ENCODE measurements at regions not wholly inside any gene's neighbourhood (a gene's known extent, or its start where the extent isn't known, plus 50 kb on each side); places are given as distances from the start of the nearest gene placed in this dataset.

- Mint-ChIP-seq H3K9me3 (no peaks in the 10 kb centered on the region), H3K27ac (no peak overlapping the region), H3K4me1 (ENCODE audit: low read depth) (no peaks in the 10 kb centered on the region), H3K4me3 (no peak overlapping the region), H3K36me3 (ENCODE audit: low read depth) (no peaks in the 10 kb centered on the region), H3K27me3 (peaks cover 4% of the 10 kb centered on the region)
- intact Hi-C loops (cut with DNase I, micrococcal nuclease), result no loop called here
- no peak for TF ChIP-seq CTCF (IDR thresholded peaks at IDR 0.05)
- Histone ChIP-seq H3K4me3 (ENCODE audit: low read length) (no peak overlapping the region), H3K4me1 (ENCODE audit: insufficient read depth, low read length) (no peaks in the 10 kb centered on the region), H3K36me3 (ENCODE audit: insufficient read depth, low read length) (no peaks in the 10 kb centered on the region), H3K27me3 (ENCODE audit: control insufficient read depth in 1 of 2, insufficient read depth in 2 of 2, low read length in 2 of 2) (no peaks in the 10 kb centered on the region), H3K27ac (ENCODE audit: low read depth in 1 of 2, low read length in 2 of 2) (no peak overlapping the region), H3K9me3 (ENCODE audit: control insufficient read depth in 1 of 2, insufficient read depth in 1 of 2, low read length in 2 of 2) (peaks cover 0 to 5% of the 10 kb centered on the region in 2 experiments)
- ATAC-seq (ENCODE audit: poor library complexity) (no peak), DNase-seq (no peak)
- CTCF ChIA-PET, result no interaction called here
- POLR2A ChIA-PET, result no interaction called here
Measured at GRCh38 chr10:30185916-30186315, 126.5 kb upstream of the JCAD start.

GRCh38 chr10:30185341-30185740, 126.0 kb upstream of the JCAD start:
- Histone ChIP-seq H3K27ac (ENCODE audit: low read depth in 1 of 2, low read length in 2 of 2) (no peak overlapping the region), H3K4me1 (ENCODE audit: insufficient read depth, low read length) (no peaks in the 10 kb centered on the region), H3K4me3 (ENCODE audit: low read length) (no peak overlapping the region), H3K27me3 (ENCODE audit: control insufficient read depth in 1 of 2, insufficient read depth in 2 of 2, low read length in 2 of 2) (no peaks in the 10 kb centered on the region), H3K9me3 (ENCODE audit: control insufficient read depth in 1 of 2, insufficient read depth in 1 of 2, low read length in 2 of 2) (peaks cover 0 to 5% of the 10 kb centered on the region in 2 experiments), H3K36me3 (ENCODE audit: insufficient read depth, low read length) (no peaks in the 10 kb centered on the region)
- POLR2A ChIA-PET, result no interaction called here
- intact Hi-C loops (cut with DNase I, micrococcal nuclease), result no loop called here
- CTCF ChIA-PET, result no interaction called here
- H3K36me3 Mint-ChIP-seq (ENCODE audit: low read depth), result no peaks in the 10 kb centered on the region
- TF ChIP-seq CTCF (IDR thresholded peaks at IDR 0.05), result no peak
- no peaks in the 10 kb centered on the region for H3K9me3 Mint-ChIP-seq
- H3K4me1 Mint-ChIP-seq (ENCODE audit: low read depth), result no peaks in the 10 kb centered on the region
- no peak overlapping the region for H3K27ac Mint-ChIP-seq
- no peak for DNase-seq
- no peak overlapping the region for H3K4me3 Mint-ChIP-seq
- ATAC-seq (ENCODE audit: poor library complexity), result no peak
- peaks cover 5% of the 10 kb centered on the region for H3K27me3 Mint-ChIP-seq

- Histone ChIP-seq H3K27me3 (ENCODE audit: control insufficient read depth in 1 of 2, insufficient read depth in 2 of 2, low read length in 2 of 2) (no peaks in the 10 kb centered on the region), H3K36me3 (ENCODE audit: insufficient read depth, low read length) (no peaks in the 10 kb centered on the region), H3K4me3 (ENCODE audit: low read length) (no peak overlapping the region), H3K27ac (ENCODE audit: low read depth in 1 of 2, low read length in 2 of 2) (no peak overlapping the region), H3K4me1 (ENCODE audit: insufficient read depth, low read length) (no peaks in the 10 kb centered on the region), H3K9me3 (ENCODE audit: control insufficient read depth in 1 of 2, insufficient read depth in 1 of 2, low read length in 2 of 2) (peaks cover 0 to 5% of the 10 kb centered on the region in 2 experiments)
- TF ChIP-seq CTCF (IDR thresholded peaks at IDR 0.05), result no peak
- CTCF ChIA-PET, result no interaction called here
- no peak overlapping the region for H3K4me3 Mint-ChIP-seq
- no peak for ATAC-seq (ENCODE audit: poor library complexity)
- no peaks in the 10 kb centered on the region for H3K4me1 Mint-ChIP-seq (ENCODE audit: low read depth)
- H3K27ac Mint-ChIP-seq, result no peak overlapping the region
- no peaks in the 10 kb centered on the region for H3K36me3 Mint-ChIP-seq (ENCODE audit: low read depth)
- no peaks in the 10 kb centered on the region for H3K9me3 Mint-ChIP-seq
- peaks cover 9% of the 10 kb centered on the region for H3K27me3 Mint-ChIP-seq
- POLR2A ChIA-PET, result no interaction called here
- intact Hi-C loops (cut with DNase I, micrococcal nuclease), result no loop called here
- DNase-seq, result no peak
Measured at GRCh38 chr10:30184397-30185033, 125.1 kb upstream of the JCAD start.

Measured in CD4-positive, alpha-beta T cell (primary cell).